Tongue (tissue), 1 donor: ENCODE measurements at regions not wholly inside any gene's neighbourhood (a gene's known extent, or its start where the extent isn't known, plus 50 kb on each side); places are given as distances from the start of the nearest gene placed in this dataset.

Experiments used
- DNase-seq: peaks from one replicate; pipeline ENCODE4 v3.0.0-alpha.2; 2015

DNA sequence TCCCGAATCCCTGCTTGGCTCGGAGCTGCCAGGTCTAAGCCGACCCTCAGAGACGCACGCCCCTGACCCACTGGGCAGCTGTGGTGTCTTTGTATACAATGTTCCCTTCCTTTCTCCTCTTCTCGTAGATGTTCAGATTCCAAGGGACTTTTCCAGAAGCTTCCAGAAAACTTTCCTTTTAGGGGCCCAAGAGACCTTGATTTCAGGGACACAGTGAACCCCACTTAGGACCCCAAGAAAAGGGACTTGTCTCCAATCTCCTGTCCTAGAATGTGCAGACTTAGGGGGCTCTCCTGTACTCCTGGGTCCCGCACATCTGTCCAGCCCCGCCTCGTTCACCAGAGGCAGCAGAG lies 103.5 kb downstream of the EDN3 start:
- no peak for DNase-seq

DNA sequence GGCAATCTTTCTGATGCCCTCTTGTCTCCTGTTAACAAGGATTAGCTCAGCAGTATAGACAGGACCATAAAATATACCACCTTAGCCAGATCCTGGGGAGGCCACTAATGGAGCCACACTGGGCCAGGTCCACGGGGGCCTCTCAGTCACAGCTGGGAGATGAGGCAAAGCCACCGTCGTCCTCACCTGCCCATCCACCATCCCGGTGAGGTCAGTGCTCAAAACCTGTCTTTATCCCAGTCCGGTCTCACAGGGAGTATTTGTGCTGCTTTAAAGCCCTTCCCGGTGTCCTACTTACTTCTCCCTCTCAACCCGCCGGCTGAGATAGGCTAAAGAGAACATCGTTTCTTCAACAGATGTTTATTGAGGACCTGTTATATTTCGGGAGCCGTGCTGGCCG lies 104.3 kb downstream of the EDN3 start:
- DNase-seq, result no peak

DNA sequence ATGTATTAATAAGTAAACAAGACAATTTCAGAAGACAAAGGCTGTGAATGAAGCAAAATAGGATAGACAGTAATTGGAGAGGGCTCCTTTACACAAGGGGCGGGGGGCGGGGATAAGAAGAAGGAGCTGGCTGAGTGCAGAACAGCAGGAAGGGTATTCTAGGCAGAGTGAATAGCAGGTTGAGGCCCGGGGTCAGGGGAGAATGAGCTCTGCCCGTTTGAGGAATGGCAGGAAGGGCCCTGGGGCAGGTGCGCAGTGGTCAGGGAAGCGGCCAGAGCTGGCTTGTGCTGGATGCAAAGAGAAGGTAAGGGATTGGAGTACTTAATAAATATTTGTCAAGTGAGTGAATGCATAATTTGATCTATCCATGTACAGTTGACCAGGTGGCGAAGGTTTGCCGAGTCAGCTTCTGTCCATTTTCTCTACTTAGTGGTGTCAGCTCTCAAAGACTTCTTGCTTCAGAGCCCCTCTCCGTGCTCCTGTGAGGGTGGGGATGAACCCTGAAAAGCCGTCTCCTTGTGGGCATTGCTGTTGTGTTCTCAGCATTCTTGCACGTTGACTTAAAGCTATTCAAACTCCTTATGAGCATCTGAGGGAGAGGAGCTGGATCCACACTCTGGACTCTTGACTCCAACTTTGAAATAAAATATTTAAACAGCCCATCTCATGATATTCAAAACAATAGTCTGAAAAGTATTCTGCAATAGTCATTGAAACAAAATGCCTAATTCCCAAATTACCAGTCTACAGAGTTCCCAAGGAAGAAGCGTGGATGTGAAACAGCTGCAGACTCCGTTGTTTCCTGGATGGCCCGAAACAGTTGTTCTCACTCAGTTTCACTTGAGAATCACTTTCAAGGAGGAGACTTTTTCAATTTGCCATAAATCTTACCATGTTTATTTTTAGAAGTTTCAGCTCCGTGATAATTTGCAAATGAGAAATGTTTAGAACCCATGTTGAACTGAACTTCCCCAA lies 105.1 kb downstream of the EDN3 start:
- DNase-seq, result peak; percentile 91

DNA sequence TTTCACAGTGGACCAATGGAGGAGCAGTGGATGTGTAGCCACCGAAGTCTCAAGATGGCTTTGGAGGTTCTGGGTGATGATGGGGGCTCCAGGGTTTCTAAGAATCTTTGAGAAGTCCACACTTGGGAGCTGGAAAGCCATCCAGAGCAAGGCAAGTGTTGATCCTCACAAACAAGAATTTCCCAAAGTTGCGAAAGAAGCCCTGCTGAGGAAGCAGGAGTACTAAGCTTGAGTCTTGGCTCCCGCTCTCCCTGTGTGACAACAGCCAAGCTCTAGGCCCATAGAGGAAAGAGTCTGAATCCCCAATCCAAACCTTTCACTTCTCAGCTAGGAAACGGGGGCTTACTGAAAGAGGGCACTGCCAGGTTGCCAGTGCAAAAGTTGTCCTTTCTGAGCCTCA lies 106.0 kb downstream of the EDN3 start:
- no peak for DNase-seq

DNA sequence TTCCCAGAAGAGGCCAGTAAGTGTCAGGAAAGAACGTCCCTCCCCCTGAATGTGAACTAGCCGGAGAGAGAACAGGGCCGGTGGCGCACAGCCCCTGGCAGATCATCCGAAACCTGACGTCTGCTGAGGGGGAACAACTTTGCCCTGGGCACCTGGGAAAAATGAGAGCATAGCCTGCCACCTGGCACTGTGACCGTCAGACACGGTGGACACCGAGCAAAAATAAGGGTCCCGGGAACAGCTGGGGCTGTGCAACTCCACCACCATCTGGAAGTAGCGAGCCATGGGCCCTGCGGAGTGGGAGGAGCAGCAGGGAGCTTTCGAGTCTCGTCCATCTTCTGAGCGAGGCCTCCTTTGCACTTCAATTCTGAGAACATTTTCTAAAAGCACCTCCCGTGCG lies 110.8 kb downstream of the EDN3 start:
- DNase-seq, result peak; percentile 60

DNA sequence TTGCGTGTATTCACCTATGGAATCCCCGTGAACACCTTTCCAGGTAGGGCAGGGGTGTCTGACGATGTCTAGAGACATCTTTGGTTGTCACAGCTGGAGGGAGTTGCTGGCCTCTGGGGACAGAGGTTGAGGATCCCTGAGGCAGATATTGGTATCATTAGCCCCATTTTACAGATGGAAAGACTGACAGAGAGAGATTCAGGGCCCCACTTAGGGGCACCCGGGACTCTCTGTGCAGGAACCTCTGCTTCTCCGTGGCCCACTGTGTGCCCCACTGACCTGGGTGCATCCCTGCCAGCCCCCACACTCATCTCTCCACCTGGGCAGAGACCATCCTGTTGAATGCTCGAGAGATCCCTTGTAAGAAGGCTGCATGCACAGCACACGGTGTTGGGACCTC lies 111.2 kb downstream of the EDN3 start:
- no peak for DNase-seq

DNA sequence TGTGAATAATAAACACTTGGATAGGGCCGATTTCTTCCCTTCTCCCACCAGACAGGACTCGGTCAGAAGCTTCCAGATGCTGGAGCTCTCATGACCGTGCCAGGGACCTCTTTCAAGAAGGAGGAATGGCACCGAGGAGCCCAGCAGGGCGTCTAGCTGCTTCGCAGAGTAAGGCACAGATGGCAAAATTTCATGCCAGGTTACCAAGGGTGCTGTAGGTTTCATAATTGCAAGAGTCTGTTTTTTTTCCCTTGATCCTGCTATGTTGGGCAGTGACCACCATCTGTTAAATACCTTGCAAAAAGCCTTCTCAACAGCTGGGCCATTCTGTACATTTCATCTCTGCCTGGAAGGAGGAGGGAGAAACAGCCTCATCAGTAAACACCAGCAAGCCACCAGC lies 111.8 kb downstream of the EDN3 start:
- DNase-seq, result peak; percentile 87

DNA sequence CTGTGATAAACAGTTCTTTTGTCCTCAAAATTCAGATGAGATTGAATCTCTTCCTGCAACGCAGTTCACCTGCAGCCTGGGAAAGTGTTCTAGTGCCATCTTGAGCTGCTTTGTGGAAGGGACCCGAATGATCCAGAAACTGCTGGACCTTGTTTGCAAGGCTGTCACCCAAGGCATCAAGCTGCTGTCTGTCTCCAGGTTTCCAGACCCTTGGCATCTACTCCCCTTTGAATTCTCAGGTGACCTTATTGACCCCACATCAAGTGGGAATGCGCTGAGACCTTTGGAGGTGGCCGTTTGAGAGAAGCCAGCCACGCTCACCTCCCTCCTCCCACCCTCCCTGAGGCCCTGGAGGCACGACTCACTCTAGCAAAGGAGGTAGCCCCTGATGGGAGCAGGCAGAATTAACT lies 112.5 kb downstream of the EDN3 start:
- DNase-seq, result peak; percentile 52

DNA sequence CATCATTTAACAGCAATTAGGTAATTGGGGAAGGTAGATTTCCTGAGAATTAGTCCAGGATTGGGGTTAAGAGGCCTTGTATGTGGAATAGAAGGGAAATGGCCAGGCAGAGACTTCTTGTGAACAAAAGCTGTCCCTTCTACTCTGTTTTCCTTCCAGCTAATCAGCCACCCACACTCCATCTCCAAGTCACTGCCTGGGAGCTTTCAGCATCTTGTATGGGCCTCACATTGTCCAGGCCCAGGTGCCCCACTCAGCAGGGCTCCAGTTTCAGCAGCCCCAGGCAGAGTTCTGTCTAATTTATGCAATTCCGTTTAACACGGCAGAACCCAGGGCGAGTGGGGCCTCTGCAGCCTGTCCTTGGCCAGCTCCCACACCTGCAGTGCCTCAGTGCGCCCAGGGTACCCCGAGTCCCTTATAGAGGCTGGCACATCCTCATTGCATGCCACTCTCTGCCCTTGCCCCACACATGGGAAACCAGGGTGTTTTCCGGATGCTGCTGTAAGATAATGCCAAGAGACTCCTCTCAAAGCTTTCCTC lies 113.0 kb downstream of the EDN3 start:
- DNase-seq, result no peak

DNA sequence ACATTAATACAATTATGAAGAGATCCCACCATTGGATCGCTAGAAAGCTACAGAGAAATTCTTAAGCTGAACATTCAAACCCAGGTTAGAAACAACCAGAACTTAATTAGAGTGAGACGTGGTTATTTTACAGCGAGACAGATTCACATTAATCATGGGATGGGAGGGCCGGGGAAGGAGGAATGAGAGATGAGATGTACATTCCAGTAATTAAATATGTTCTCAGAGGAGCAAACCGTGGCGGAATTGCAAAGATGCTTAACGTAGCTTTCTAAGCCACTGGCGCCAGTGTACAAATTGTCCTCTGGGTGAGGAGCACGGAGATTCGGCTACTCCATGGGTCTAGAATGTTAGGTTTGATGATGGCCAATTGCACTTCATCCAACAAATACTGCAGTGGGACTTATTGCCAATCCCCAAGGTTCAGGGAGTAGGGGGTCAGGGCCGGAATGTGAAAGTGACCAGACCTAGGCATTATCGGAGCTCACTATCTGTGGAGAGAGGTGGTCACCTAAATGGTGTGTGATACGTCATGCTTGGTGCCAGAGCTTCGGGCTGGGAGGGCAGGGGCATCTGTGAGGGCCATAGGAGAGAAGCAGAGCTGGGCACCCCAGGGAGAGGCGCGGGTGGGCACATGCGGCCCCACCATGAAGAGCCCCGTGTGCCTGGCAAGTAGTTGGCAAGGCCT lies 114.7 kb downstream of the EDN3 start:
- DNase-seq, result peak; percentile 68

DNA sequence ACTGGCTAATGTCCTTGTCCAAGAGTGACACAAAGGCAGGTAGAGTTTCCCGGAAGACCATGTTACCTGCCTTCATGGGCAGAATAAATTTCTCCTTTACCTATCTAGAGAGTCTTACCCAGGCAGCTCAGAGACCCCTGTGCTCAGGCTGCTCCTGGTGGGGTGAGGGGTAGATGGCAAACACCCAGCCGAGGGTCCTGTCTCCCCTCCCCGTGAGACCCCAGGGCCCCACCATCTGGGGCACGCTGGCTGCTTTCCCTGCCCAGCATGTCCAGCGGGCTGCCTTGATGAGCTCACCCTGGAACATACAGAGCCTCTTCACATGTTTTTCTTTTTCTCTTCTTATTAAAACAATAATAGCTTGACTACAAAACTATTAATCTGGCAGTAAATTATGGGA lies 116.5 kb downstream of the EDN3 start:
- no peak for DNase-seq

DNA sequence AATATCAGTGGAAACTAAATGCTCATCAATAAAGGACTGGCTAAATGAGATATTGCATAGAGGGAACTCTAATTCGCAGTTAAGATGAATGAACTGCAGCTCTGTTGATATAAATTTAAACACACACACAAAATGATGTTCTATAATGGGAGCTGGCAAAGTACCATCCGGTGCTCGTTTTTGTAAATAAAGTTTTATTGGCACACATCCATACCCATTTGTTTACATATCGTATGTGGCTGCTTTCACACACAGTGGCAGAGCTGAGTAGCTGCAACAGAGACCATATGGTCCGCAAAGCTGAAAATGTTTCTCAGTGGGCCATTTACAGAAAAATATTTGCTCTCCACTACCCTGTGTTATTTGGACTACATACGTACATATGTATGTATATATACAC lies 120.7 kb downstream of the EDN3 start:
- no peak for DNase-seq

DNA sequence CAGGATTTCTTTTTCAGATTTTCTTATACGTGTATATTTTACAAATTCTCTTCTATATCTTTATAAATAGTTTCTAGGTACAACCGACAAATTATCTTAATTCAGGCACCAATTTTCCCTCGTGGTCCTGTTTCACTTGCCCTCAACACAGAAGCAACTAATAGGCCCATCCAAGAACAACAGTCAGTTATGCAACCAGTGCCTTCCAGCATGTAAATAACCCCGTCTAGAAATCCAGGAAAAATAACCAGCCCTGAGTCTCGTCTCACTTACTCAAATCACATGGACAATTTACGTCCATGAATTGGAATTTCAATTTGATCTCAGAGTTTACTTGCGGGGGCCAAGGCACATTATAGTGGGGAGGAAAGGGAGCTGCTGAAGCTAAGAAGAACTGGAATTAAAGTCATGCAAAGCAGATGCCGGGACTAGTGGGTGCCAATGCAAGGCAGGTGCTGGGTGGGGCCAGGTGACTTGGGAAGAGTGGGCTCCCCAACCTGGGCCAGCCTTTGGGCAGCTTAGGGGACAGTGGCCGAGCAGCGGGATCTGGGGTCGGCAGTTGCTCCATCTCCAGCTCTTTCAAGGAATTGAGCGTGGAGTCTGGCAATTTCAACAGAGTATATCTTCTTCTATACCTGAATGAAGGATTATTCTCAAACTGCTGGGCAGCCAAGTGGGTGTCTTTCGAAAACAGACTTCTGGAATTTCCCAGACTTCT lies 121.7 kb downstream of the EDN3 start:
- peak; percentile 44 for DNase-seq

DNA sequence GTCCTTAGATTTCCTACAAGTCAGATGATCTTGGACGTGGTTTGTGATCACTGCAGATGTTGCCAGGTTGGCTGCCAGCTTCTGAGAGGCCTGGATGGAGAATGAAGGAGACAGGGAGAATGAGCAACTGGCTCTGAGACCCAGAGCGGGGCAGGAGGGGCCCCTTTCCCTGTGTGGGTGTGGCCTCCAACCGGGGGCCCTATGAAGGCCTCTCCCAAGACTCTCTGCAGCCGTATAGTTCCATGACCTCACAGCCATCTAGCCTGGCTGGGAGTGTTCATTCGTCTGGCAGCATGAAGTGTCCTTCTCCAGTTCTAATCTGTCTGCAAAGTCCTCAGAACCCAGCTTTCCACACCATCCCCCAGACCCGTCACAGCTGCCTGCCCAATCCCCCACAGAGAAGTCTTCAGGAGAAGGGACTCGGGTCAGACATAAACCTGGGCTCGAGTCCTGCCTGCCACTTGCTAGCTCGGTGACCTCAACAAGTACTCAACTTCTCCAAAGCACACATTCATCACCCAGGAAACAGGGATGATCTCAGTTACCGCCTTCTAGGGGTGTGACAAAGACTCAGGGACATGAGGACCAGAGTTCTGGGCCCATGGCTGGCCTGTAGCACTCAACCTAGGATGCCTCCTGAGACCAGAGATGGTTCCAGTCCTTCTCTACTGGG lies 122.6 kb downstream of the EDN3 start:
- DNase-seq, result peak; percentile 85

DNA sequence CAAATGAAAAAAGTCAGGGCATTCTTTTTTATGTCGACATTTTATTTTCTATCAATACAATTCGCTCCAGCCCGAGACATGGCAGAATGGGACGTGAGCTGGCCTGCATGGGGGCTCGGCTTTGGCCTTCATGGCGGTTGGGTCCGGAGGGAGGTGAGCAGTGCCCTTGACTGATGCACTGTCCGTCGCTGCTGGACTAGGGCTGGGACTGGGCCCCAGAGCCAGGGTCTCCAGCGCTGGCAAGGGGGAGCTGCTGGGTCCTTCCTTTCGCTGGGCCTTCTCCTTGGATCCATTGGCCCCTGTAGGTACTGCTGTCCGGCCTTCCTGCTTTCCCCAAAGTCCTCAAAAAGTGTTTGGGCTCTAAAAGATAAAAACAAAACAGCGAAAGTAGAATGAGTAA lies 124.6 kb downstream of the EDN3 start:
- DNase-seq, result no peak

DNA sequence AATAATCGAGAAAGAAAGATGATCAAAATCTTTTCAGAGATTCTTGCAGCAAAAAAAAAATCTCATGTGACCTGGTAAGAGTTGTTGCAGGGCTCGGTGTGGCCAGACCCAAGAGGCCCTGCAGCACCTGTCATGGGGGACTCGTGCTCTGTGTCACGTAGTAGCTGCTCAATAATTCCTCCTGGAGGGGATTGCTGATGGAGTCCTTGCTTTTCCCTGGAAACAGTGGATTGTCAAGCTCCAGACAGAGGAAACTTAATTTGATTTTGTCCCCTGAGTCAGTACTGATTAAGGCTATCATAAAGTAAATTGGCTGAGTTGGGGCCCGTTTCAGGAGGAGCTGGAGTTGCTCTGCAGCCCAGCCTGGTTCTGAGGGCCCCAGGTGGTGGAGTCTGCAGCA lies 125.2 kb downstream of the EDN3 start:
- no peak for DNase-seq

DNA sequence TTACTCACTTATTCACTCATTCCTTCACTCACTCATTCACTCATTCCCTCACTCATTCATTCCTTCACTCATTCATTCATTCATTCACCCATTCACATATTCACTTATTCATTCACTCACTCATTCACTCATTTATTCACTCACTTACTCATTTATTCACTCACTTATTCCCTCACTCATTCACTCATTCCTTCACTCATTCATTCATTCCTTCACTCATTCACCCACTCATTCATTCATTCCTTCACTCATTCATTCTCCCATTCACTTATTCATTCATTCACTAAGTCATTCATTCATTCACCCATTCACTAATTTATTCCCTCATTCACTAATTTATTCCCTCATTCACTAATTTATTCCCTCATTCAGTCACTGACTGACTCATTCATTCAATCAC lies 127.6 kb downstream of the EDN3 start:
- DNase-seq, result no peak

DNA sequence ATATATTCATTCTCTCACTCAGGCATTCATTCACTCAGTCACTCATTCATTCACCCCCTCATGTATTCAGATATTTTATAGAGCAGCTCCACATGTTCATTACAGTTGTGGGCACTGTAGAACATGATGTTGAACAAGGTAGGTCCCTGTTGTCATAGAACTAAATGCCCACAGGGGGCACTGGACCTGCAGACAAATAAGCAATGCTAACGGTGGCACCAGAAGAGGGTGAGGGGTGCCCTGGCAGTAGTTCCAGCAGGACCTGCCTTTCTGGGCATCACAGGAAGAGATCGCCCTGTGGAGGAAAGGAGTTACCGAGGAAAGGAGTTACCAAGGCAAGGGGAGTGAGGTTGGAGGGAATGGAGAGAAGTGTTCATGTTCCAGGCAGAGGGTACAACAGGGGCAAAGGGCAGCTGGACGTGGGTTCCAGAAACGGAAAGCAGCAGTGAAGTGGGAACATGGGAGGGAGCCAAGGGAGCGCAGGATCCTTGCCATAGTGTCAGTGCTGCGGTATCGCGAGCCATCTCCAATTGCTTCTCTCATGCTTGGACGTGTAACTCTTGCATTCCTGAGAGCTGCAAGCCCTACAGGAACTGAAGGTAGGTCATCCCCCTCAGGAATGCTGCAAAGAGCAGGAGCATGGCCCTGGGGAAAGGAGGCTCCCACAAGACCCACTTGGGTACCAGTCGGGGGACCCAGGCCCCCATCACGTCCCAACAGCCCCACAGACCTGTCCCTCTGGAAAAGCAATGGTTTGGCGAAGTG lies 128.2 kb downstream of the EDN3 start:
- no peak for DNase-seq

DNA sequence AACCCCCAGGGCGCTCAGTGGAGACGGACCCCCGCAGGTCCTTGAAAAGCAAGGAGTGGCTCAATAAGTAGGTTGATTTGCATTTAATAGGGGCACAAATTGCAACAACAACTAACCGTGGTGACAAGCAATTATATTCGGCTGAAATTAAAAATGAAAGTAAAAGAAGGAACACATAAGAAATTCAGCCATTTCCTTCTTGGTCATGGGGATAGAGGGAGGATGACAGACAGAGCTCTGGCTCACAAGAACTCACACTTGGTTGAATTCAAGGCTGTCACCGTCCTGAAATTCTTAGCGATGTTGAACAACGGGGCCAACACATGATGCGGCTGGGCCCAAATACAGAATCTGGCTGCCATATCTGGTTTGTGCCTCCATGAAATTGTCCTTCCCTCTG lies 129.0 kb downstream of the EDN3 start:
- no peak for DNase-seq

DNA sequence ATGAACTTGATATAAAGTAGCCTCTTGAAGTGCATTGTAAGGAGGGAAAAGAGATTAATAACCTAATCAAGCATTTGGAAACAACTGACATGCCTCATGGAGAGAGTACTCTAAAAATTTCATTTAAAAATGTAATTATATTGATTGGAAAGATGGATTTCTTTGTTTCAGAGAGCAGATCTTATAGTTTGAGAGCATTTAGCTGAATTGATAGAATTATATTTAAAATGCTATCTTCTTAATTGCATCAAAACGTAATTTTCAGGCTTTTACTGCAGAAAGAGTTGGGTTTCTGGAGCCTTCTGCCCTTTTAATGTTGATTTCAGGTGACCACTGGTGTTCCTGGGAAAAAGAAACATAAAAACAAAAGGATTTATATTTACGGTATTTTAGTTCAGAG lies 130.6 kb downstream of the EDN3 start:
- DNase-seq, result no peak

DNA sequence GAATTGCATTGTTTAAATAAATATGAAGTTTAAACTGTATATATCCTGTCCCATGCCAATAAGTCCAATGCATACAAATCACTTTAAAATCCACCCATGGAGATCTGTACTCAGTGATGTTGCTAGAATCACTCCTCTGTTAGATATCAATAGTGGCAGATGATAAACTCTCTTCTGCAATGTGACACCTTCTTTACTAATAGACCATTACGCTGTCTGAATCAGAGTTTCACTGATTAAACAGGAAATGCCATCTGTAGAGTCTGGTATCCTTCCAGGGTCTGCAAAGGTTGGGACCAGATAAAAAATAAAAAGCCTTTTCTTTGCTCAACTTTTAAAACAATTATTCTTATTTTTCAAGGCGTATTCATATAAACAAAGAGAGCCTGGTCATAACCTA lies 134.5 kb downstream of the EDN3 start:
- DNase-seq, result no peak

DNA sequence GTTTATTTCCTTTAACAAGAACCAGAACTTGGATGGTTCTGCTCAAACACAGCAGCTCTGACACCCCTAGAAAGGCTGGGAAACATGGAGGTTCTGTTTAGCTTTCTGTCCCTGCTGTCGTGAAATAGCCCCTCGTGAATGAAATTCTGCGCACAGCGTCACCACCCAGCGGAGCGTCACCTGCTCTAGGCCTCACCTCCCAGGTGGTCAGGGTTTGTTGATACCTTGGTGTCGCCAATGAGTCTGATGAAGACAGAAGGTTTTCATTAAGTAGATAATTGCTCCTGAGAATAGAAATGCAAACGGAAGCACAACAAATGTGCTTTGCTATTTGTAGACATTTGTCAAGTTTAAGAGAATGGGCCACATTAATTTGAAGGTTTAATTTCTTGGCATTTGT lies 135.1 kb downstream of the EDN3 start:
- no peak for DNase-seq
